AG04449 (cell line): ENCODE measurements at regions not wholly inside any gene's neighbourhood (a gene's known extent, or its start where the extent isn't known, plus 50 kb on each side); places are given as distances from the start of the nearest gene placed in this dataset.

Experiments used
- CTCF ChIA-PET: fragments of 350-600 bp; formaldehyde crosslinking; extraction: SDS; loops from one replicate; lab custom pipeline; 2021; ENCODE audit warnings: antibody characterized with exemption; lab: Yijun Ruan, JAX
- POLR2A ChIA-PET: fragments of 400-600, 350-600 bp; formaldehyde crosslinking; extraction: SDS; loops from one replicate; lab custom pipeline; 2020; ENCODE audit warnings: antibody characterized with exemption, inconsistent platforms; lab: Yijun Ruan, JAX
- DNase-seq: peaks from one replicate; pipeline ENCODE4 v3.0.0-alpha.2; 2010; ENCODE audit warnings: low read depth, low spot score
- H3K4me3 ChIP-seq: 2 replicates; pipeline ENCODE4 v1.5.1; 2011; ENCODE audit warnings: low read depth, mild to moderate bottlenecking, control low read depth, low read length
- TF ChIP-seq, protein P1 (sequence below): IDR thresholded peaks from one replicate; pipeline ENCODE4 v1.5.1; 2011; ENCODE audit warnings: mild to moderate bottlenecking, moderate library complexity, low read length, control low read depth, inconsistent platforms; ENCODE audit not compliant: insufficient read depth; ENCODE audit errors: missing control alignments

DNA sequence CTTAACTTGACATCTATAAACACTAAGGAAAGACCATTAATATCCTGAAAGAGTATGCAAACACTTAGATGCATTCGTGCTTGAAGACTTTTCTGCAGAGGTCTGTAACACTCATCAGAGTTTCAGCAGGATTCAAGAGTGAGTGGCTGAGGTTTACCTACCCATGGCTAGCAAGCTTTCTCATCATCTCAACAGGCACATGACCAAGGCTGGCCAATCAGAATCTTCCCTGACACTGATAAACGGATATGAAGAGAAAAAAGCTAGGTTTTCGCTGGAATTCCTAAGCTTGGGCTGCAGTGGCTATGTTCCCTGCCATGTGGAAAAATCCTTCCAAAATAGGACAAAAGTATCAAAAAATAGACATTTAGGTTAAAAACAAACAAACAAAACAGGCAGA, 162.1 kb upstream of the USP15 start:
- POLR2A ChIA-PET, result no interaction called here
- no peak for DNase-seq
- H3K4me3 ChIP-seq, result no peak overlapping the region
- CTCF ChIA-PET, result no interaction called here
- TF ChIP-seq, protein P1, sequence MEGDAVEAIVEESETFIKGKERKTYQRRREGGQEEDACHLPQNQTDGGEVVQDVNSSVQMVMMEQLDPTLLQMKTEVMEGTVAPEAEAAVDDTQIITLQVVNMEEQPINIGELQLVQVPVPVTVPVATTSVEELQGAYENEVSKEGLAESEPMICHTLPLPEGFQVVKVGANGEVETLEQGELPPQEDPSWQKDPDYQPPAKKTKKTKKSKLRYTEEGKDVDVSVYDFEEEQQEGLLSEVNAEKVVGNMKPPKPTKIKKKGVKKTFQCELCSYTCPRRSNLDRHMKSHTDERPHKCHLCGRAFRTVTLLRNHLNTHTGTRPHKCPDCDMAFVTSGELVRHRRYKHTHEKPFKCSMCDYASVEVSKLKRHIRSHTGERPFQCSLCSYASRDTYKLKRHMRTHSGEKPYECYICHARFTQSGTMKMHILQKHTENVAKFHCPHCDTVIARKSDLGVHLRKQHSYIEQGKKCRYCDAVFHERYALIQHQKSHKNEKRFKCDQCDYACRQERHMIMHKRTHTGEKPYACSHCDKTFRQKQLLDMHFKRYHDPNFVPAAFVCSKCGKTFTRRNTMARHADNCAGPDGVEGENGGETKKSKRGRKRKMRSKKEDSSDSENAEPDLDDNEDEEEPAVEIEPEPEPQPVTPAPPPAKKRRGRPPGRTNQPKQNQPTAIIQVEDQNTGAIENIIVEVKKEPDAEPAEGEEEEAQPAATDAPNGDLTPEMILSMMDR, result no peak

DNA sequence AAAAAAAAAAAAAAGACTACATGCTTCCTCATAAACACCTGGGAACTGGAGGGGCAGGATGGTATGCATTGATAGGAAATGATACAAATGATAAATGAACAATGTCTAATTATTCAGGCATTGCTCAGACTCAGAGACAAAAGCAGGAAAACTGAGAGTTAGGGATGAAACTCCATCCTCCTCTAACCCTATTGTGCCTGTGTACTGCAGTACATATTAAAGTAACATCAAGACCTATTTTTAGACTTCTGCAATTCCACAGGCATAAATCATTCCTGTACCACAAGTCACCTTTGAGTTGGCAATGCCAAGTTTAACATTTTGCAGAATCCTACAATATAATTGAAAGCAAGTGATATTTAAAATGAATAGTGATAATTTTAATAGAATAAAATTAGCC, 156.5 kb upstream of the USP15 start:
- no peak for DNase-seq
- TF ChIP-seq, protein P1, result no peak
- H3K4me3 ChIP-seq, result no peak overlapping the region
- ChIA-PET CTCF (no interaction called here), POLR2A (no interaction called here)

GRCh38 chr12:62106547-62107185, 153.5 kb upstream of the USP15 start:
- TF ChIP-seq, protein P1, result no peak
- DNase-seq, result no peak
- H3K4me3 ChIP-seq, result no peak overlapping the region
- ChIA-PET CTCF (no interaction called here), POLR2A (no interaction called here)

GRCh38 chr12:62113366-62114011, 146.7 kb upstream of the USP15 start:
- ChIA-PET CTCF (no interaction called here), POLR2A (no interaction called here)
- no peak for DNase-seq
- TF ChIP-seq, protein P1, result no peak
- no peak overlapping the region for H3K4me3 ChIP-seq

DNA sequence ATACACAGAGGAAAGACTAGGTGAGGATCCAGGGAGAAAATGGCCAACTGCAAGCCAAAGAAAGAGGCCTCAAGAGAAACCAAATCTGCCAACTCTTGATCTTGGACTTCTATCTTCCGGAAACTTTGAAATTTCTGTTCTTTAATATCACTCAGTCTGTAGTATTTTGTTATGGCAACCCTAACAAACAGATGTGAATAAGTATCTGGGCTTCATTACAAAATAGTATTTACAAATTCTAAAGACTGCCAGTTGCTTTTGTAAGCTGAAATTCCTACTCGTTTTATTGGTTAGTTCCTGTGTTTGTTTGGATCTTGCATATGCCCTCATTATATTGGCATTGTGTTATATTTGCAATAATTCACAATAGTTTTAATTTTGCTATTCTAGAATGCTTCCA, 143.2 kb upstream of the USP15 start:
- no peak for DNase-seq
- H3K4me3 ChIP-seq, result no peak overlapping the region
- ChIA-PET CTCF (no interaction called here), POLR2A (no interaction called here)
- TF ChIP-seq, protein P1, result no peak

DNA sequence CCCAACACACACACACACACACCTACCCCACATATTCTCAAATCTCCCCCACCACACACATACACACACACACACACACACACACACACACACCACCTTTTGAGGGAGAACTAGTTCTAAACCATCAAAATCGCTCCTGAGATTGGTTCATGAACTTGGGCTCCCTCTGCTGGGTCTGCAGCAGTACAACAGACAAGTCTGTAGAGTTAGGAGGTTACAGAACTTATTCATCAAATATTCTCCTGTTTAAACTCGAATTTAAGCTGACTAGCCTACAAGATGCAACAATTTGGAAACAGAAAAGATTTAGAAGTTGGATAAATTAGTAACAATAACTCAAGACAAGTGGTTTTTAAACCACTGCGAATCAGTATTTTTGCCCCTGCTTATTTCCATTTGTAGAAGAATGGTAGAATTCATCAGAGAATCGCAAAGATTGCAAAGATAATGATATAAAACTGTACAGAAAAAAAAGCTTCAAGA, 136.4 kb upstream of the USP15 start:
- DNase-seq, result peak; percentile 5
- no peak overlapping the region for H3K4me3 ChIP-seq
- CTCF ChIA-PET, result interaction anchor here (0.7 to 1.5 kb wide), 6 partner anchors 10 to 116 kb away, joined by 3 to 6 read pairs (median 4); no protein-coding TSS in a partner anchor
- POLR2A ChIA-PET, result no interaction called here
- TF ChIP-seq, protein P1, result peak; percentile 79
